Neural progenitor cell (in vitro differentiated cells): ENCODE measurements at regions not wholly inside any gene's neighbourhood (a gene's known extent, or its start where the extent isn't known, plus 50 kb on each side); places are given as distances from the start of the nearest gene placed in this dataset.
"Not testable (repeated sequence)": the region's sequence is repeated elsewhere in the genome, so short reads cannot be mapped to it uniquely, and the experiment has no call there.

Experiments
- DNase-seq: peaks from one replicate; pipeline ENCODE4 v3.0.0-alpha.2; 2016; ENCODE audit warnings: low spot score
- H2AFZ ChIP-seq: fragments of 200-600 bp; sonication (generic); replicated peaks from 2 replicates; pipeline ENCODE4 v1.6.1; 2016; ENCODE audit warnings: antibody characterized with exemption
- H3F3A ChIP-seq: fragments of 200-600 bp; sonication (generic); 2 replicates; pipeline ENCODE4 v1.6.1; 2016; ENCODE audit warnings: antibody characterized with exemption, low read depth
- H3K27ac ChIP-seq: fragments of 200-600 bp; sonication (generic); 2 replicates; pipeline ENCODE4 v1.5.1; 2016; ENCODE audit warnings: mild to moderate bottlenecking
- H3K27me3 ChIP-seq: fragments of 200-600 bp; sonication (generic); 2 replicates; pipeline ENCODE4 v1.6.1; 2016; ENCODE audit warnings: mild to moderate bottlenecking, moderate library complexity
- H3K36me3 ChIP-seq: fragments of 200-600 bp; sonication (generic); 2 replicates; pipeline ENCODE4 v1.5.1; 2016
- H3K4me1 ChIP-seq: fragments of 200-600 bp; sonication (generic); 2 replicates; pipeline ENCODE4 v1.6.1; 2016; ENCODE audit warnings: mixed run types
- H3K4me2 ChIP-seq: fragments of 200-600 bp; sonication (generic); 2 replicates; pipeline ENCODE4 v1.6.1; 2016
- H3K4me3 ChIP-seq: fragments of 200-600 bp; sonication (generic); 2 replicates; pipeline ENCODE4 v1.5.1; 2016
- H3K79me2 ChIP-seq: fragments of 200-600 bp; sonication (generic); 2 replicates; pipeline ENCODE4 v1.6.1; 2016; ENCODE audit warnings: low read depth
- H3K9ac ChIP-seq: fragments of 200-600 bp; sonication (generic); 2 replicates; pipeline ENCODE4 v1.6.1; 2016
- H3K9me3 ChIP-seq: fragments of 200-600 bp; sonication (generic); 2 replicates; pipeline ENCODE4 v1.5.1; 2016; ENCODE audit warnings: low read depth
- H4K20me1 ChIP-seq: fragments of 200-600 bp; sonication (generic); 2 replicates; pipeline ENCODE4 v1.6.1; 2016; ENCODE audit warnings: low read depth
- H3K27ac Mint-ChIP-seq: 3 replicates; pipeline ENCODE4 v1.8.0; 2021; ENCODE audit warnings: mixed read lengths
- H3K27me3 Mint-ChIP-seq: 2 replicates; pipeline ENCODE4 v1.8.0; 2022; ENCODE audit warnings: low read depth, mild to moderate bottlenecking, inconsistent platforms, moderate library complexity, mixed read lengths; ENCODE audit not compliant: insufficient read depth
- H3K36me3 Mint-ChIP-seq: 3 replicates; pipeline ENCODE4 v1.8.0; 2021; ENCODE audit warnings: mixed read lengths
- H3K4me1 Mint-ChIP-seq: 3 replicates; pipeline ENCODE4 v1.8.0; 2021; ENCODE audit warnings: mixed read lengths
- H3K4me3 Mint-ChIP-seq: 3 replicates; pipeline ENCODE4 v1.8.0; 2021; ENCODE audit warnings: mild to moderate bottlenecking, moderate library complexity, mixed read lengths
- H3K9me3 Mint-ChIP-seq: 3 replicates; pipeline ENCODE4 v1.8.0; 2020; ENCODE audit warnings: mixed read lengths
- EZH2 ChIP-seq: fragments of 200-600 bp; sonication (generic); IDR thresholded peaks from 2 replicates; pipeline ENCODE4 v1.6.1; 2017; ENCODE audit warnings: antibody characterized with exemption, mild to moderate bottlenecking, moderate library complexity
- EZH2phosphoT487 ChIP-seq: fragments of 200-600 bp; sonication (generic); IDR thresholded peaks from 2 replicates; pipeline ENCODE4 v1.6.1; 2017; ENCODE audit warnings: antibody characterized with exemption

DNA sequence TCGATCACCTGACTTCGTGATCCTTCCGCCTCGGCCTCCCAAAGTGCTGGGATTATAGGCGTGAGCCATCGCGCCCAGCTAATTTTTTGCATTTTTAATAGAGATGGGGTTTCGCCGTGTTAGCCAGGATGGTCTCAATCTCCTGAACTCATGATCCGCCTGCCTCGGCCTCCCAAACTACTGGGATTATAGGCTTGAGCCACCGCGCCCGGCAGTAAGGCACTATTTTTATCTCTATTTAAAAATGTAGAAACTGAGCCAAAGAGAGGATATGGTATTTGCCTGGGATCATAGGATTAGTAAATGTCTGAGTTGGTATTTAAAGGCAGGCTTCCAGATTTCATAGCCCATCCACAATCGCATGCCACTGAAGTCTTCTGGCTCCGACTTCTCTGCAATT is 96.6 kb upstream of the ZNG1F start:
- H3K4me1 ChIP-seq, H4K20me1 ChIP-seq, H3K27ac ChIP-seq, H3K4me1 Mint-ChIP-seq, H3F3A ChIP-seq, DNase-seq, H3K27ac Mint-ChIP-seq, H3K36me3 Mint-ChIP-seq, H3K4me2 ChIP-seq, H3K9me3 ChIP-seq, H3K4me3 Mint-ChIP-seq, H3K9me3 Mint-ChIP-seq, H2AFZ ChIP-seq, H3K4me3 ChIP-seq, H3K36me3 ChIP-seq, H3K27me3 Mint-ChIP-seq, H3K79me2 ChIP-seq, H3K9ac ChIP-seq: not testable (repeated sequence)
- peaks cover 17% of the 10 kb centered on the region for H3K27me3 ChIP-seq

- H3K4me1 ChIP-seq, DNase-seq, H3K9me3 ChIP-seq, H3F3A ChIP-seq, H3K36me3 Mint-ChIP-seq, H3K4me3 Mint-ChIP-seq, H3K27me3 Mint-ChIP-seq, H3K36me3 ChIP-seq, H3K27ac ChIP-seq, H4K20me1 ChIP-seq, H2AFZ ChIP-seq, H3K4me3 ChIP-seq, H3K79me2 ChIP-seq, H3K4me2 ChIP-seq, H3K27ac Mint-ChIP-seq, H3K9ac ChIP-seq, H3K4me1 Mint-ChIP-seq, H3K9me3 Mint-ChIP-seq: not testable (repeated sequence)
- H3K27me3 ChIP-seq: peaks cover 19% of the 10 kb centered on the region
Measured at GRCh38 chr9:41280299-41281238, 91.5 kb upstream of the ZNG1F start.

GRCh38 chr9:41279437-41279836 is 90.3 kb upstream of the ZNG1F start:
- H3K27ac ChIP-seq, DNase-seq, H3K36me3 Mint-ChIP-seq, H3K36me3 ChIP-seq, H3K27ac Mint-ChIP-seq, H3F3A ChIP-seq, H3K9me3 ChIP-seq, H3K9me3 Mint-ChIP-seq, H3K9ac ChIP-seq, H2AFZ ChIP-seq, H4K20me1 ChIP-seq, H3K4me2 ChIP-seq, H3K4me1 Mint-ChIP-seq, H3K4me3 ChIP-seq, H3K4me1 ChIP-seq, H3K27me3 Mint-ChIP-seq, H3K79me2 ChIP-seq, H3K4me3 Mint-ChIP-seq: not testable (repeated sequence)
- peaks cover 25% of the 10 kb centered on the region for H3K27me3 ChIP-seq

DNA sequence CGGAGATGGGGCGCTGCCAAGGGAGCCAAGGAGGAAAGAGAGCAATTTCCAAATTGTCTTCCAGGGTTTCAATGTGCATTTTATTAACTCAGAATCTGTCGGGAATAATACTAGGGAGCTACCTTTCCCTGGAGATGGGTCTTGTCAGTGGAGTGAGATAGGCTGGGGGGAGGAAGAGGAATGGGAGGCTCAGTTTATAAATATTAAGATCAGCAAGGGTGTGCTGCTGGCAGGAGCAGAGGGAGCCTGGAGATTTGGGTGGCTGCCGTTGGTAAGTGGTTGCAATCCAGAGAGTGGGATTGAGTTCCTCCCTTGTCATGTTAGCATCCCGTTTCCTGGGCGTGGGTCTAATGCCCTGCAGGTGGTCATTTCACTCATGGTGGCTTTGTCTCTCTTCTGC is 89.9 kb upstream of the ZNG1F start:
- not testable (repeated sequence) for H3K27ac ChIP-seq, H3K27ac Mint-ChIP-seq, H2AFZ ChIP-seq, H3K4me3 ChIP-seq, H3K4me2 ChIP-seq, H3K9me3 ChIP-seq, H3F3A ChIP-seq, H3K79me2 ChIP-seq, H3K27me3 Mint-ChIP-seq, H3K36me3 ChIP-seq, H3K4me1 ChIP-seq, DNase-seq, H3K36me3 Mint-ChIP-seq, H3K4me1 Mint-ChIP-seq, H4K20me1 ChIP-seq, H3K9ac ChIP-seq, H3K4me3 Mint-ChIP-seq, H3K9me3 Mint-ChIP-seq
- peaks cover 25% of the 10 kb centered on the region for H3K27me3 ChIP-seq

DNA sequence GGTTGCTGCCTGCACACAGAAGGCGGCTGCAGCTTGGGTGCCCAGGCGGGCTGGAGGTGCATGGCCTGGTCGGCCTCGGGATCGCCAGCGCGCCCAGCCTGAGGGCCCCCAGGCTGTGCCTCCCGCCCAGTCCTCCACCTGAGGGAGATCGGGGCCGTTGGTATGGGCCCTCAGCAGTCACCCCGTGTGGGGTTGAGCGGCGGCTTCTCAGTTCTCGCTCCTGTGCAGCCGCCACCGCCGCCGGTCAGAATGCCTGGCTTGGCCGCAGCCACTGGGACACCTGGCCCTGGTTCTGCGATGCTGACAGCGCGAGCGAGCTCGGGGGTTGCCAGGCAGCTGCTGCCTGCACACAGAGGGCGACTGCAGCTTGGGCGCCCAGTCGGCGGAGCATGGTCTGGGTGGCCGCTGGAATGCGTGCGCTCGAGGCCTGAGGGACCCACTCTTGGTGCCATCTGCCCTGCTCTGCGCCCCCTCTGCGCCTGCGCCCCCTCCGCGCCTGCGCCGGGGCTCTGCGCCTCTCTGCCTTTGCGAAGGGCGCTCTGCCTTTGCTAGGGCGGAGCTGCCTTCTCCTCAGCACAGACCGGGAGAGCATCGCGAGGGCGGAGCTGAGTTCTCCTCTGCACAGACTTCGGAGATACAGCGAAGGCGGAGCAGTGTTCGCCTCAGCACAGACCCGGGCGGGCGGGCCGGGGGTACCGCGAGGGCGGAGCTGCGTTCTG is 84.6 kb upstream of the ZNG1F start:
- DNase-seq: peak; percentile 83
- TF ChIP-seq EZH2 (peak; percentile 36), EZH2phosphoT487 (peak; percentile 19)
- H3K4me2 ChIP-seq: peak overlapping the region; percentile 83

More for the DNA sequence above, 84.6 kb upstream of the ZNG1F start:
- H3K79me2 ChIP-seq, H3K9me3 ChIP-seq, H3K9ac ChIP-seq, H3K36me3 Mint-ChIP-seq, H3K36me3 ChIP-seq, H3K27me3 Mint-ChIP-seq, H4K20me1 ChIP-seq, H3K4me1 ChIP-seq, H3F3A ChIP-seq, H3K27ac ChIP-seq, H3K27ac Mint-ChIP-seq, H3K4me1 Mint-ChIP-seq, H3K9me3 Mint-ChIP-seq: not testable (repeated sequence)
- H3K4me3 ChIP-seq: peak overlapping the region; percentile 44
- peaks cover 50% of the 10 kb centered on the region for H3K27me3 ChIP-seq
- H3K4me3 Mint-ChIP-seq: peak overlapping the region; percentile 78
- peak overlapping the region; percentile 85 for H2AFZ ChIP-seq
